Forelimb muscle (tissue), 1 donor: ENCODE measurements at regions not wholly inside any gene's neighbourhood (a gene's known extent, or its start where the extent isn't known, plus 50 kb on each side); places are given as distances from the start of the nearest gene placed in this dataset.

Experiments
- DNase-seq: peaks from one replicate; pipeline ENCODE4 v3.0.0-alpha.2; 2013; ENCODE audit warnings: low read depth

GRCh38 chr1:38258085-38258627 is 211.6 kb upstream of the POU3F1 start:
- no peak for DNase-seq

GRCh38 chr1:38257374-38257773 is 210.8 kb upstream of the POU3F1 start:
- no peak for DNase-seq

GRCh38 chr1:38256072-38256471 is 209.5 kb upstream of the POU3F1 start:
- no peak for DNase-seq

GRCh38 chr1:38253314-38253713 is 206.7 kb upstream of the POU3F1 start:
- DNase-seq: no peak

GRCh38 chr1:38250356-38250755 is 203.8 kb upstream of the POU3F1 start:
- no peak for DNase-seq

- DNase-seq: no peak
These were observed 202.4 kb upstream of the POU3F1 start for GRCh38 chr1:38249001-38249400.

GRCh38 chr1:38246955-38247952 is 200.7 kb upstream of the POU3F1 start:
- DNase-seq: no peak

- no peak for DNase-seq
These were observed 197.7 kb upstream of the POU3F1 start for GRCh38 chr1:38244218-38244845.

GRCh38 chr1:38243106-38243505 is 196.5 kb upstream of the POU3F1 start:
- DNase-seq: no peak

- no peak for DNase-seq
These were observed 195.9 kb upstream of the POU3F1 start for GRCh38 chr1:38242506-38242905.

- DNase-seq: no peak
These were observed 195.2 kb upstream of the POU3F1 start for GRCh38 chr1:38241594-38242334.

GRCh38 chr1:38240618-38241017 is 194.0 kb upstream of the POU3F1 start:
- no peak for DNase-seq

GRCh38 chr1:38239258-38239835 is 192.8 kb upstream of the POU3F1 start:
- no peak for DNase-seq

- DNase-seq: no peak
These were observed 191.7 kb upstream of the POU3F1 start for GRCh38 chr1:38238294-38238693.

- no peak for DNase-seq
These were observed 189.1 kb upstream of the POU3F1 start for GRCh38 chr1:38235705-38236104.

- DNase-seq: no peak
These were observed 185.3 kb upstream of the POU3F1 start for GRCh38 chr1:38231941-38232340.

GRCh38 chr1:38228718-38229117 is 182.1 kb upstream of the POU3F1 start:
- DNase-seq: no peak

GRCh38 chr1:38225745-38226144 is 179.2 kb upstream of the POU3F1 start:
- no peak for DNase-seq

GRCh38 chr1:38223391-38223790 is 176.8 kb upstream of the POU3F1 start:
- no peak for DNase-seq

GRCh38 chr1:38222891-38223290 is 176.3 kb upstream of the POU3F1 start:
- no peak for DNase-seq

GRCh38 chr1:38221006-38221649 is 174.5 kb upstream of the POU3F1 start:
- DNase-seq: no peak
